ENCODE measurements at regions not wholly inside any gene's neighbourhood (a gene's known extent, or its start where the extent isn't known, plus 50 kb on each side); places are given as distances from the start of the nearest gene placed in this dataset.

- Histone ChIP-seq H3K27me3 (no peaks in the 10 kb centered on the region), H3K4me1 (no peaks in the 10 kb centered on the region), H3K36me3 (peaks cover 10 to 51% (median 22%) of the 10 kb centered on the region in 4 donors), H3K27ac (no peak overlapping the region), H3K9me3 (no peaks in the 10 kb centered on the region), H3K4me3 (no peak overlapping the region)
- DNase-seq (no peak), ATAC-seq (ENCODE audit: low FRiP score in 2 of 2) (no peak)
- 83 to 93% methylated on average over 4 to 5 of the region's 5 CpGs for WGBS, 2 donors
- no peak for TF ChIP-seq POLR2A (IDR thresholded peaks at IDR 0.05)
- no peak for TF ChIP-seq POLR2AphosphoS5 (IDR thresholded peaks at IDR 0.05)
- no peak for TF ChIP-seq EP300 (IDR thresholded peaks at IDR 0.05)
- no peak for TF ChIP-seq CTCF (IDR thresholded peaks at IDR 0.05)
Observed at GRCh38 chr17:45628019-45628418, 137.5 kb upstream of the PLEKHM1 start.

GRCh38 chr17:45631941-45632340 is 141.4 kb upstream of the PLEKHM1 start:
- no peak for ATAC-seq (ENCODE audit: low FRiP score in 2 of 2)
- no peaks in the 10 kb centered on the region for H3K27me3 ChIP-seq
- H3K36me3 ChIP-seq: peaks cover 10 to 58% (median 27%) of the 10 kb centered on the region in 4 donors
- H3K27ac ChIP-seq: no peak overlapping the region
- no peaks in the 10 kb centered on the region for H3K4me1 ChIP-seq
- DNase-seq: no peak
- no peak overlapping the region for H3K4me3 ChIP-seq
- TF ChIP-seq CTCF (IDR thresholded peaks at IDR 0.05): no peak
- TF ChIP-seq EP300 (IDR thresholded peaks at IDR 0.05): no peak
- TF ChIP-seq POLR2A (IDR thresholded peaks at IDR 0.05): no peak
- no peak for TF ChIP-seq POLR2AphosphoS5 (IDR thresholded peaks at IDR 0.05)
- 94% methylated on average over 2 of the region's 2 CpGs for WGBS, 2 donors
- H3K9me3 ChIP-seq: no peaks in the 10 kb centered on the region

- H3K4me3 ChIP-seq: no peak overlapping the region
- H3K27me3 ChIP-seq: no peaks in the 10 kb centered on the region
- no peak for DNase-seq
- TF ChIP-seq EP300 (IDR thresholded peaks at IDR 0.05) (no peak), CTCF (IDR thresholded peaks at IDR 0.05) (no peak), POLR2AphosphoS5 (IDR thresholded peaks at IDR 0.05) (no peak), POLR2A (IDR thresholded peaks at IDR 0.05) (no peak)
- H3K9me3 ChIP-seq: no peaks in the 10 kb centered on the region
- H3K27ac ChIP-seq: no peak overlapping the region
- 95 to 96% methylated on average over 4 of the region's 4 CpGs for WGBS, 2 donors
- H3K4me1 ChIP-seq: no peaks in the 10 kb centered on the region
- ATAC-seq (ENCODE audit: low FRiP score in 2 of 2): peak in 1 of 2 donors; percentile 37
- peaks cover 0 to 23% (median 9%) of the 10 kb centered on the region in 4 donors for H3K36me3 ChIP-seq
Observed at GRCh38 chr17:45639297-45639849, 144.7 kb upstream of the CRHR1 start.

- no peak overlapping the region for H3K27ac ChIP-seq
- TF ChIP-seq POLR2AphosphoS5 (IDR thresholded peaks at IDR 0.05) (no peak), POLR2A (IDR thresholded peaks at IDR 0.05) (no peak), CTCF (IDR thresholded peaks at IDR 0.05) (peak; percentile 78 to 92 (median 86)), EP300 (IDR thresholded peaks at IDR 0.05) (no peak)
- H3K9me3 ChIP-seq: no peaks in the 10 kb centered on the region
- 9 to 12% methylated on average over 3 of the region's 3 CpGs for WGBS, 2 donors
- DNase-seq (peak in 1 of 2 donors; percentile 61), ATAC-seq (ENCODE audit: low FRiP score in 2 of 2) (peak; percentile 88 to 90)
- peaks cover 0 to 23% (median 7%) of the 10 kb centered on the region in 4 donors for H3K36me3 ChIP-seq
- H3K27me3 ChIP-seq: no peaks in the 10 kb centered on the region
- no peak overlapping the region for H3K4me3 ChIP-seq
- H3K4me1 ChIP-seq: no peaks in the 10 kb centered on the region
Observed at GRCh38 chr17:45640141-45640850, 143.8 kb upstream of the CRHR1 start.

Data from upper lobe of left lung (tissue), 6 donors.